Duodenal mucosa (tissue), 2 donors: ENCODE measurements at regions not wholly inside any gene's neighbourhood (a gene's known extent, or its start where the extent isn't known, plus 50 kb on each side); places are given as distances from the start of the nearest gene placed in this dataset.
"Not testable (repeated sequence)": the region's sequence is repeated elsewhere in the genome, so short reads cannot be mapped to it uniquely, and the experiment has no call there.

Experiments
- H3K27ac ChIP-seq: one replicate; pipeline ENCODE4 v1.7.0; 2013; ENCODE audit warnings: low read depth, low read length
- H3K27me3 ChIP-seq, 2 donors: one replicate each; pipeline ENCODE4 v1.7.0; 2013; ENCODE audit warnings: low read length in 2 of 2, control low read depth in 1 of 2; ENCODE audit not compliant: insufficient read depth in 2 of 2, control insufficient read depth in 1 of 2
- H3K36me3 ChIP-seq, 2 donors: one replicate each; pipeline ENCODE4 v1.7.0; 2013; ENCODE audit warnings: low read length in 2 of 2, control low read depth in 1 of 2; ENCODE audit not compliant: insufficient read depth in 2 of 2, control insufficient read depth in 1 of 2
- H3K4me1 ChIP-seq, 2 donors: one replicate each; pipeline ENCODE4 v1.7.0; 2013; ENCODE audit warnings: low read length in 2 of 2, control low read depth in 1 of 2; ENCODE audit not compliant: insufficient read depth in 2 of 2, control insufficient read depth in 1 of 2
- H3K4me3 ChIP-seq, 2 donors: one replicate each; pipeline ENCODE4 v1.7.0; 2013; ENCODE audit warnings: low read length in 2 of 2, low read depth in 1 of 2
- H3K9ac ChIP-seq, 2 donors: one replicate each; pipeline ENCODE4 v1.7.0; 2013; ENCODE audit warnings: low read length in 2 of 2, low read depth in 1 of 2
- H3K9me3 ChIP-seq, 2 donors: one replicate each; pipeline ENCODE4 v1.7.0; 2013; ENCODE audit warnings: low read length in 2 of 2, control low read depth in 1 of 2; ENCODE audit not compliant: control insufficient read depth in 1 of 2

- no peak overlapping the region for H3K4me3 ChIP-seq
- no peaks in the 10 kb centered on the region for H3K27me3 ChIP-seq
- peaks cover 6 to 8% of the 10 kb centered on the region in 2 donors for H3K9me3 ChIP-seq
- H3K27ac ChIP-seq, result no peak overlapping the region
- H3K9ac ChIP-seq, result no peak overlapping the region
- H3K4me1 ChIP-seq, result no peaks in the 10 kb centered on the region
- H3K36me3 ChIP-seq, result no peaks in the 10 kb centered on the region
Observed at GRCh38 chr14:28143316-28143715, 623.3 kb upstream of the FOXG1 start.

GRCh38 chr14:28151926-28152325, 614.7 kb upstream of the FOXG1 start:
- Histone ChIP-seq H3K27me3 (no peaks in the 10 kb centered on the region), H3K4me3 (no peak overlapping the region), H3K27ac (no peak overlapping the region), H3K9me3 (peaks cover 4 to 11% of the 10 kb centered on the region in 2 donors), H3K4me1 (no peaks in the 10 kb centered on the region), H3K9ac (no peak overlapping the region), H3K36me3 (no peaks in the 10 kb centered on the region)

GRCh38 chr14:28152453-28153044, 614.0 kb upstream of the FOXG1 start:
- H3K4me1 ChIP-seq, result no peaks in the 10 kb centered on the region
- no peak overlapping the region for H3K27ac ChIP-seq
- no peaks in the 10 kb centered on the region for H3K27me3 ChIP-seq
- no peak overlapping the region for H3K4me3 ChIP-seq
- H3K9me3 ChIP-seq, result peaks cover 7 to 11% of the 10 kb centered on the region in 2 donors
- H3K36me3 ChIP-seq, result no peaks in the 10 kb centered on the region
- H3K9ac ChIP-seq, result no peak overlapping the region

GRCh38 chr14:28157289-28157869, 609.2 kb upstream of the FOXG1 start:
- Histone ChIP-seq H3K9me3 (peaks cover 11 to 15% of the 10 kb centered on the region in 2 donors), H3K4me1 (no peaks in the 10 kb centered on the region), H3K36me3 (no peaks in the 10 kb centered on the region)

GRCh38 chr14:28157887-28158791, 608.4 kb upstream of the FOXG1 start:
- Histone ChIP-seq H3K36me3 (no peaks in the 10 kb centered on the region), H3K27me3 (no peaks in the 10 kb centered on the region), H3K4me3 (no peak overlapping the region), H3K4me1 (no peaks in the 10 kb centered on the region), H3K27ac (no peak overlapping the region), H3K9ac (no peak overlapping the region), H3K9me3 (peaks cover 8 to 16% of the 10 kb centered on the region in 2 donors)

More at GRCh38 chr14:28157289-28157869, 609.2 kb upstream of the FOXG1 start:
- Histone ChIP-seq H3K27me3 (no peaks in the 10 kb centered on the region), H3K27ac (no peak overlapping the region), H3K4me3 (no peak overlapping the region), H3K9ac (no peak overlapping the region)

GRCh38 chr14:28161040-28161439, 605.5 kb upstream of the FOXG1 start:
- H3K36me3 ChIP-seq, result no peaks in the 10 kb centered on the region
- no peak overlapping the region for H3K9ac ChIP-seq
- H3K4me3 ChIP-seq, result no peak overlapping the region
- H3K27me3 ChIP-seq, result no peaks in the 10 kb centered on the region
- no peaks in the 10 kb centered on the region for H3K4me1 ChIP-seq
- H3K27ac ChIP-seq, result no peak overlapping the region
- H3K9me3 ChIP-seq, result peaks cover 0 to 21% of the 10 kb centered on the region in 2 donors

GRCh38 chr14:28163233-28163632, 603.4 kb upstream of the FOXG1 start:
- no peak overlapping the region for H3K27ac ChIP-seq
- no peak overlapping the region for H3K4me3 ChIP-seq
- no peaks in the 10 kb centered on the region for H3K27me3 ChIP-seq
- no peak overlapping the region for H3K9ac ChIP-seq
- H3K36me3 ChIP-seq, result no peaks in the 10 kb centered on the region
- H3K4me1 ChIP-seq, result no peaks in the 10 kb centered on the region
- peaks cover 5 to 11% of the 10 kb centered on the region in 2 donors for H3K9me3 ChIP-seq

- no peak overlapping the region for H3K4me3 ChIP-seq
- H3K9me3 ChIP-seq, result peaks cover 5 to 8% of the 10 kb centered on the region in 2 donors
- no peak overlapping the region for H3K27ac ChIP-seq
- no peaks in the 10 kb centered on the region for H3K27me3 ChIP-seq
- no peak overlapping the region for H3K9ac ChIP-seq
- H3K4me1 ChIP-seq, result no peaks in the 10 kb centered on the region
- no peaks in the 10 kb centered on the region for H3K36me3 ChIP-seq
Observed at GRCh38 chr14:28163897-28164296, 602.7 kb upstream of the FOXG1 start.

- H3K9me3 ChIP-seq, H3K4me1 ChIP-seq, H3K9ac ChIP-seq, H3K4me3 ChIP-seq, H3K27ac ChIP-seq, H3K36me3 ChIP-seq, H3K27me3 ChIP-seq: not testable (repeated sequence)
Observed at GRCh38 chr14:28187902-28188830, 578.4 kb upstream of the FOXG1 start.
